ENCODE measurements at regions not wholly inside any gene's neighbourhood (a gene's known extent, or its start where the extent isn't known, plus 50 kb on each side); places are given as distances from the start of the nearest gene placed in this dataset.
A peak's percentile ranks its signal among the peaks of the same experiment; 100 is the strongest.

GRCh38 chr2:5123582-5124196 is 568.5 kb upstream of the SOX11 start:
- Histone ChIP-seq H3K9me3 (no peaks in the 10 kb centered on the region), H3K4me3 (no peak overlapping the region), H3K36me3 (no peaks in the 10 kb centered on the region), H3K27ac (replicated peaks in 1 of 4) (no peak overlapping the region), H3K4me1 (peaks cover 0 to 7% (median 2%) of the 10 kb centered on the region in 4 donors), H3K27me3 (no peaks in the 10 kb centered on the region)
- no peak for DNase-seq (ENCODE audit: extremely low spot score)
- WGBS = 71% methylated on average over 4 of the region's 4 CpGs
- intact Hi-C loops (cut with DNase I) = no loop called here
- TF ChIP-seq POLR2AphosphoS5 (IDR thresholded peaks at IDR 0.05) = no peak
- TF ChIP-seq POLR2A (IDR thresholded peaks at IDR 0.05; ENCODE audit: low read depth) = no peak

GRCh38 chr2:5125017-5125730 is 567.0 kb upstream of the SOX11 start:
- no peaks in the 10 kb centered on the region for H3K27me3 ChIP-seq
- no peak overlapping the region for H3K27ac ChIP-seq (replicated peaks in 1 of 4)
- H3K4me3 ChIP-seq = no peak overlapping the region
- H3K9me3 ChIP-seq = no peaks in the 10 kb centered on the region
- peaks cover 0 to 1% (median 0%) of the 10 kb centered on the region in 4 donors for H3K4me1 ChIP-seq
- DNase-seq (ENCODE audit: extremely low spot score) = no peak
- intact Hi-C loops (cut with DNase I) = no loop called here
- H3K36me3 ChIP-seq = no peaks in the 10 kb centered on the region
- WGBS = 68% methylated on average over 2 of the region's 2 CpGs
- no peak for TF ChIP-seq CTCF (IDR thresholded peaks at IDR 0.05)

GRCh38 chr2:5132281-5132680 is 559.9 kb upstream of the SOX11 start:
- TF ChIP-seq POLR2A (IDR thresholded peaks at IDR 0.05; ENCODE audit: low read depth) = no peak
- no peak for TF ChIP-seq CTCF (IDR thresholded peaks at IDR 0.05)
- TF ChIP-seq POLR2AphosphoS5 (IDR thresholded peaks at IDR 0.05) = no peak
- no peak for TF ChIP-seq EP300 (IDR thresholded peaks at IDR 0.05)
- intact Hi-C loops (cut with DNase I) = no loop called here
- Histone ChIP-seq H3K9me3 (no peaks in the 10 kb centered on the region), H3K27me3 (no peaks in the 10 kb centered on the region), H3K27ac (replicated peaks in 1 of 4) (no peak overlapping the region), H3K4me1 (no peaks in the 10 kb centered on the region), H3K36me3 (no peaks in the 10 kb centered on the region), H3K4me3 (no peak overlapping the region)
- 72% methylated on average over 5 of the region's 5 CpGs for WGBS
- DNase-seq (ENCODE audit: extremely low spot score) = no peak

- H3K4me1 ChIP-seq = peaks cover 0 to 16% (median 5%) of the 10 kb centered on the region in 4 donors
- no peak overlapping the region for H3K4me3 ChIP-seq
- no peaks in the 10 kb centered on the region for H3K27me3 ChIP-seq
- intact Hi-C loops (cut with DNase I) = no loop called here
- TF ChIP-seq POLR2A (IDR thresholded peaks at IDR 0.05; ENCODE audit: low read depth) = no peak
- no peak for TF ChIP-seq POLR2AphosphoS5 (IDR thresholded peaks at IDR 0.05)
- TF ChIP-seq EP300 (IDR thresholded peaks at IDR 0.05) = no peak
- TF ChIP-seq CTCF (IDR thresholded peaks at IDR 0.05) = no peak
- no peaks in the 10 kb centered on the region for H3K9me3 ChIP-seq
- no peak for DNase-seq (ENCODE audit: extremely low spot score)
- 69% methylated on average over 2 of the region's 2 CpGs for WGBS
- H3K36me3 ChIP-seq = no peaks in the 10 kb centered on the region
- H3K27ac ChIP-seq (replicated peaks in 1 of 4) = no peak overlapping the region
These were observed 551.8 kb upstream of the SOX11 start for GRCh38 chr2:5140347-5140746.

GRCh38 chr2:5144159-5144558 is 548.0 kb upstream of the SOX11 start:
- no peak for DNase-seq (ENCODE audit: extremely low spot score)
- Histone ChIP-seq H3K36me3 (no peaks in the 10 kb centered on the region), H3K4me1 (peaks cover 0 to 19% (median 7%) of the 10 kb centered on the region in 4 donors), H3K4me3 (no peak overlapping the region), H3K27ac (replicated peaks in 1 of 4) (peak overlapping the region; percentile 37 to 58 (median 50)), H3K27me3 (no peaks in the 10 kb centered on the region), H3K9me3 (peaks cover 0 to 10% (median 4%) of the 10 kb centered on the region in 4 donors)
- intact Hi-C loops (cut with DNase I) = no loop called here
- no peak for TF ChIP-seq CTCF (IDR thresholded peaks at IDR 0.05)
- TF ChIP-seq POLR2AphosphoS5 (IDR thresholded peaks at IDR 0.05) = peak; percentile 56 to 73
- 56% methylated on average over 15 of the region's 15 CpGs for WGBS
